Vagina (tissue), 2 donors: ENCODE measurements at regions not wholly inside any gene's neighbourhood (a gene's known extent, or its start where the extent isn't known, plus 50 kb on each side); places are given as distances from the start of the nearest gene placed in this dataset.

Experiments used
- CTCF ChIP-seq, 3 experiments: fragments of 450-650 bp in 2 of 3; fragments of 200-600 bp in 1 of 3; sonication (generic) in 1 of 3; IDR thresholded peaks; one replicate each; pipeline ENCODE4 v1.5.1; 2017 to 2019; ENCODE audit warnings: antibody characterized with exemption in 3 of 3, mild to moderate bottlenecking in 2 of 3, moderate library complexity in 2 of 3
- POLR2A ChIP-seq, 2 donors: fragments of 450-650 bp; IDR thresholded peaks; one replicate each; pipeline ENCODE4 v1.6.1; 2017; ENCODE audit warnings: antibody characterized with exemption in 2 of 2, mild to moderate bottlenecking in 2 of 2, moderate library complexity in 2 of 2

- TF ChIP-seq CTCF (IDR thresholded peaks at IDR 0.05): no peak
- no peak for TF ChIP-seq POLR2A (IDR thresholded peaks at IDR 0.05)
These were observed 760.2 kb upstream of the GBE1 start for GRCh38 chr3:82521657-82522056.
